DND-41 (cell line): ENCODE measurements at regions not wholly inside any gene's neighbourhood (a gene's known extent, or its start where the extent isn't known, plus 50 kb on each side); places are given as distances from the start of the nearest gene placed in this dataset.

ENCODE experiments used
- CTCF ChIP-seq: IDR thresholded peaks from 2 replicates; pipeline ENCODE4 v1.5.1; 2012; ENCODE audit warnings: borderline replicate concordance, low read length, moderate library complexity, mild to moderate bottlenecking; ENCODE audit not compliant: poor library complexity, severe bottlenecking; ENCODE audit errors: extremely low read depth
- EZH2 ChIP-seq: IDR thresholded peaks from 3 replicates; pipeline ENCODE4 v1.6.1; 2012; ENCODE audit warnings: borderline replicate concordance, low read depth, mild to moderate bottlenecking, moderate library complexity, low read length, inconsistent platforms; ENCODE audit not compliant: severe bottlenecking

- TF ChIP-seq CTCF (no peak), EZH2 (no peak)
Measured at GRCh38 chr1:83750201-83750600, 248.7 kb downstream of the TTLL7 start.
